Panc1 (cell line): ENCODE measurements at regions not wholly inside any gene's neighbourhood (a gene's known extent, or its start where the extent isn't known, plus 50 kb on each side); places are given as distances from the start of the nearest gene placed in this dataset.

Experiments used
- CTCF ChIP-seq: fragments of 450-650 bp; IDR thresholded peaks from 2 replicates; pipeline ENCODE4 v1.5.1; 2017; ENCODE audit warnings: mild to moderate bottlenecking
- POLR2AphosphoS5 ChIP-seq: IDR thresholded peaks from 2 replicates; pipeline ENCODE4 v1.6.1; 2012; ENCODE audit warnings: mild to moderate bottlenecking, low read depth, low read length, moderate library complexity

- TF ChIP-seq CTCF: no peak
- no peak for TF ChIP-seq POLR2AphosphoS5
Observed at GRCh38 chr14:49164074-49164473, 422.1 kb downstream of the RPS29 start.
